Neural progenitor cell (in vitro differentiated cells): ENCODE measurements at regions not wholly inside any gene's neighbourhood (a gene's known extent, or its start where the extent isn't known, plus 50 kb on each side); places are given as distances from the start of the nearest gene placed in this dataset.

Source experiments
- DNase-seq: peaks from one replicate; pipeline ENCODE4 v3.0.0-alpha.2; 2016; ENCODE audit warnings: low spot score
- H2AFZ ChIP-seq: fragments of 200-600 bp; sonication (generic); replicated peaks from 2 replicates; pipeline ENCODE4 v1.6.1; 2016; ENCODE audit warnings: antibody characterized with exemption
- H3F3A ChIP-seq: fragments of 200-600 bp; sonication (generic); 2 replicates; pipeline ENCODE4 v1.6.1; 2016; ENCODE audit warnings: antibody characterized with exemption, low read depth
- H3K27ac ChIP-seq: fragments of 200-600 bp; sonication (generic); 2 replicates; pipeline ENCODE4 v1.5.1; 2016; ENCODE audit warnings: mild to moderate bottlenecking
- H3K27me3 ChIP-seq: fragments of 200-600 bp; sonication (generic); 2 replicates; pipeline ENCODE4 v1.6.1; 2016; ENCODE audit warnings: mild to moderate bottlenecking, moderate library complexity
- H3K36me3 ChIP-seq: fragments of 200-600 bp; sonication (generic); 2 replicates; pipeline ENCODE4 v1.5.1; 2016
- H3K4me1 ChIP-seq: fragments of 200-600 bp; sonication (generic); 2 replicates; pipeline ENCODE4 v1.6.1; 2016; ENCODE audit warnings: mixed run types
- H3K4me2 ChIP-seq: fragments of 200-600 bp; sonication (generic); 2 replicates; pipeline ENCODE4 v1.6.1; 2016
- H3K4me3 ChIP-seq: fragments of 200-600 bp; sonication (generic); 2 replicates; pipeline ENCODE4 v1.5.1; 2016
- H3K79me2 ChIP-seq: fragments of 200-600 bp; sonication (generic); 2 replicates; pipeline ENCODE4 v1.6.1; 2016; ENCODE audit warnings: low read depth
- H3K9ac ChIP-seq: fragments of 200-600 bp; sonication (generic); 2 replicates; pipeline ENCODE4 v1.6.1; 2016
- H3K9me3 ChIP-seq: fragments of 200-600 bp; sonication (generic); 2 replicates; pipeline ENCODE4 v1.5.1; 2016; ENCODE audit warnings: low read depth
- H4K20me1 ChIP-seq: fragments of 200-600 bp; sonication (generic); 2 replicates; pipeline ENCODE4 v1.6.1; 2016; ENCODE audit warnings: low read depth
- H3K27ac Mint-ChIP-seq: 3 replicates; pipeline ENCODE4 v1.8.0; 2021; ENCODE audit warnings: mixed read lengths
- H3K27me3 Mint-ChIP-seq: 2 replicates; pipeline ENCODE4 v1.8.0; 2022; ENCODE audit warnings: low read depth, mild to moderate bottlenecking, inconsistent platforms, moderate library complexity, mixed read lengths; ENCODE audit not compliant: insufficient read depth
- H3K36me3 Mint-ChIP-seq: 3 replicates; pipeline ENCODE4 v1.8.0; 2021; ENCODE audit warnings: mixed read lengths
- H3K4me1 Mint-ChIP-seq: 3 replicates; pipeline ENCODE4 v1.8.0; 2021; ENCODE audit warnings: mixed read lengths
- H3K4me3 Mint-ChIP-seq: 3 replicates; pipeline ENCODE4 v1.8.0; 2021; ENCODE audit warnings: mild to moderate bottlenecking, moderate library complexity, mixed read lengths
- H3K9me3 Mint-ChIP-seq: 3 replicates; pipeline ENCODE4 v1.8.0; 2020; ENCODE audit warnings: mixed read lengths
- CTCF ChIP-seq: fragments of 200-600 bp; sonication (generic); IDR thresholded peaks from 2 replicates; pipeline ENCODE4 v1.5.1; 2017; ENCODE audit warnings: antibody characterized with exemption, mild to moderate bottlenecking
- EZH2 ChIP-seq: fragments of 200-600 bp; sonication (generic); IDR thresholded peaks from 2 replicates; pipeline ENCODE4 v1.6.1; 2017; ENCODE audit warnings: antibody characterized with exemption, mild to moderate bottlenecking, moderate library complexity
- EZH2phosphoT487 ChIP-seq: fragments of 200-600 bp; sonication (generic); IDR thresholded peaks from 2 replicates; pipeline ENCODE4 v1.6.1; 2017; ENCODE audit warnings: antibody characterized with exemption

DNA sequence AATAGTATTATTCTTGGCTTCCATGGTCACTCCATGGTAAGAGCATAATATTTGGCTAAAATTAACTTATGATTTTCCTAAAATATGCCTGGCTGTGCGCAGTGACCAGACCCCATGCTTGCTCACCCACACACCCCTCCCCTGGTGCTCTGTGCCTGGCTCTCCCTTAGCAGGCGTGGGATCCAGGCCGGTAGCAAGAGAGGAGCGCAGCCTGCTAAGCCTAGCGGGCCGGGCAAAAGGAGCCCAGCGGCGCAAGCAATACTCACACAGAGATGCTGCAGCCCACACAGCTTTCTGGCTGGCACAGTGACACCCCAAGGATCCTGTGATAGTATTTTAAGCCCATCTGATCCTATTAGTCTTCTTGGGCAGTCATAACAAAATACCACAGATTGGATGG is 79.8 kb upstream of the EYS start:
- no peaks in the 10 kb centered on the region for H3F3A ChIP-seq
- TF ChIP-seq EZH2 (no peak), CTCF (no peak), EZH2phosphoT487 (no peak)
- no peaks in the 10 kb centered on the region for H4K20me1 ChIP-seq
- H3K9ac ChIP-seq, result no peak overlapping the region
- H3K4me3 ChIP-seq, result no peak overlapping the region
- Mint-ChIP-seq H3K4me1 (no peaks in the 10 kb centered on the region), H3K36me3 (no peaks in the 10 kb centered on the region), H3K4me3 (no peak overlapping the region), H3K27ac (no peak overlapping the region), H3K9me3 (peaks cover 2% of the 10 kb centered on the region), H3K27me3 (no peaks in the 10 kb centered on the region)
- H3K27me3 ChIP-seq, result no peaks in the 10 kb centered on the region
- no peak overlapping the region for H2AFZ ChIP-seq
- no peak overlapping the region for H3K27ac ChIP-seq
- H3K79me2 ChIP-seq, result no peaks in the 10 kb centered on the region
- H3K4me2 ChIP-seq, result no peak overlapping the region
- no peak for DNase-seq
- H3K4me1 ChIP-seq, result peaks cover 9% of the 10 kb centered on the region
- no peaks in the 10 kb centered on the region for H3K9me3 ChIP-seq
- no peaks in the 10 kb centered on the region for H3K36me3 ChIP-seq

DNA sequence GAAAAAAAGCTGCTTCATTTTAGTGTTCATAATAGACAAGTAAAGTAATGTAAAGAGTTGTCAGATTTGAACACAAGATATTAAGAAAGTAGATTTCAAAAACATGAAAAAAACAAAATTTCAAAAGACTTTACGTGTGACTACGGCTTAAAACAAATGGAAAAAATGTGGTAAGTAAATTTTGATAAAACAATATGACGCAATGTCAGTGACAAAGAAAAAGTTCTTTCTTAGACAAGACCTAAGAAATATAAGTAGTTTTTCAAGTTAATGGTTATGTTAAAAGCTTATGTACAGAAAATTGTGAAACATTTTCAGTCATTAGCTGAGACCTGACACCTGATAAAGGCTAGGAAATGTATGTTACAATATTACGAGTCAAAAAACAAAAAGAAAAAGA is 73.7 kb upstream of the EYS start:
- H3K4me1 Mint-ChIP-seq, result no peaks in the 10 kb centered on the region
- peaks cover 2% of the 10 kb centered on the region for H3K9me3 Mint-ChIP-seq
- no peaks in the 10 kb centered on the region for H3K27me3 Mint-ChIP-seq
- H3K4me2 ChIP-seq, result no peak overlapping the region
- H3K36me3 ChIP-seq, result no peaks in the 10 kb centered on the region
- no peaks in the 10 kb centered on the region for H3K4me1 ChIP-seq
- no peaks in the 10 kb centered on the region for H3K27me3 ChIP-seq
- no peak overlapping the region for H2AFZ ChIP-seq
- no peaks in the 10 kb centered on the region for H3K79me2 ChIP-seq
- H4K20me1 ChIP-seq, result no peaks in the 10 kb centered on the region
- H3K4me3 Mint-ChIP-seq, result no peak overlapping the region
- no peaks in the 10 kb centered on the region for H3K36me3 Mint-ChIP-seq
- H3K27ac Mint-ChIP-seq, result no peak overlapping the region
- no peak overlapping the region for H3K27ac ChIP-seq
- no peaks in the 10 kb centered on the region for H3K9me3 ChIP-seq
- TF ChIP-seq EZH2 (no peak), CTCF (no peak), EZH2phosphoT487 (no peak)
- H3F3A ChIP-seq, result no peaks in the 10 kb centered on the region
- DNase-seq, result no peak
- H3K4me3 ChIP-seq, result no peak overlapping the region
- H3K9ac ChIP-seq, result no peak overlapping the region

GRCh38 chr6:65776332-65776731 is 69.3 kb upstream of the EYS start:
- Histone ChIP-seq H3K36me3 (no peaks in the 10 kb centered on the region), H3K27me3 (no peaks in the 10 kb centered on the region), H3K4me2 (no peak overlapping the region), H3K79me2 (no peaks in the 10 kb centered on the region), H4K20me1 (no peaks in the 10 kb centered on the region), H3K4me3 (no peak overlapping the region), H3K9me3 (no peaks in the 10 kb centered on the region), H3K4me1 (no peaks in the 10 kb centered on the region), H2AFZ (no peak overlapping the region), H3K27ac (no peak overlapping the region), H3K9ac (no peak overlapping the region), H3F3A (no peaks in the 10 kb centered on the region)
- peaks cover 4% of the 10 kb centered on the region for H3K27me3 Mint-ChIP-seq
- no peak overlapping the region for H3K27ac Mint-ChIP-seq
- H3K9me3 Mint-ChIP-seq, result peaks cover 6% of the 10 kb centered on the region
- H3K4me1 Mint-ChIP-seq, result no peaks in the 10 kb centered on the region
- H3K36me3 Mint-ChIP-seq, result no peaks in the 10 kb centered on the region
- DNase-seq, result peak; percentile 20
- TF ChIP-seq EZH2 (no peak), CTCF (peak; percentile 43)
- no peak overlapping the region for H3K4me3 Mint-ChIP-seq

GRCh38 chr6:65771946-65772345 is 64.9 kb upstream of the EYS start:
- Histone ChIP-seq H3K4me3 (no peak overlapping the region), H4K20me1 (no peaks in the 10 kb centered on the region), H3K27me3 (no peaks in the 10 kb centered on the region), H3K9ac (no peak overlapping the region), H2AFZ (no peak overlapping the region), H3K4me1 (no peaks in the 10 kb centered on the region), H3F3A (no peaks in the 10 kb centered on the region), H3K4me2 (no peak overlapping the region), H3K27ac (no peak overlapping the region), H3K9me3 (no peaks in the 10 kb centered on the region), H3K36me3 (no peaks in the 10 kb centered on the region), H3K79me2 (no peaks in the 10 kb centered on the region)
- Mint-ChIP-seq H3K27ac (peak overlapping the region; percentile 57), H3K4me3 (no peak overlapping the region), H3K27me3 (peaks cover 5% of the 10 kb centered on the region), H3K36me3 (no peaks in the 10 kb centered on the region), H3K9me3 (peaks cover 4% of the 10 kb centered on the region), H3K4me1 (no peaks in the 10 kb centered on the region)
- DNase-seq, result no peak
- TF ChIP-seq CTCF (no peak), EZH2 (no peak), EZH2phosphoT487 (no peak)
